K562 (cell line): ENCODE measurements at regions not wholly inside any gene's neighbourhood (a gene's known extent, or its start where the extent isn't known, plus 50 kb on each side); places are given as distances from the start of the nearest gene placed in this dataset.

Source experiments
- ATAC-seq: fragments of 200-7000 bp; cut with Tn5 transposase; 3 replicates; pipeline ENCODE4 v1.9.1; 2020; ENCODE audit warnings: moderate library complexity
- BruUV-seq: library from RNA; stranded (reverse); fragments of 400-500 nt; replicated peaks from 2 replicates; lab custom pipeline; 2021; lab: Mats Ljungman, UMichigan
- CTCF ChIA-PET: fragments of 300-600 bp; formaldehyde crosslinking; extraction: SDS; loops from one replicate; lab custom pipeline; 2021; ENCODE audit warnings: low intra/inter-chr PET ratio; lab: Yijun Ruan, JAX
- POLR2A ChIA-PET: fragments of 300-600, 350-650 bp; sonication (Branson Sonifier 250); formaldehyde crosslinking; extraction: SDS; loops from one replicate; lab custom pipeline; 2021; ENCODE audit warnings: antibody characterized with exemption, inconsistent platforms; lab: Yijun Ruan, JAX
- DNase-seq, 4 experiments: peaks; one replicate each; pipeline versions ENCODE4 v3.0.0 to v3.0.0-alpha.2; 2011 to 2018; ENCODE audit warnings: low spot score in 3 of 4, mixed read lengths in 3 of 4; ENCODE audit errors: extremely low read depth in 1 of 4
- FAIRE-seq: peaks from 2 replicates; lab custom pipeline; 2011; peaks lifted over from hg19 to GRCh38; lab: Jason Lieb, UNC
- H2AFZ ChIP-seq: 2 replicates; pipeline ENCODE4 v1.6.0; 2011; ENCODE audit warnings: low read depth, low read length, control low read depth, inconsistent platforms
- H3K27ac ChIP-seq: fragments of 200-600 bp; 3 replicates; pipeline ENCODE4 v1.8.0; 2011; ENCODE audit warnings: low read depth, mild to moderate bottlenecking, control low read depth, inconsistent platforms, low read length, moderate library complexity, mixed read lengths; ENCODE audit errors: extremely low read depth
- H3K27me3 ChIP-seq, 2 experiments: fragments of 300-600 bp in 1 of 2; 2 replicates in 1 of 2; 3 replicates in 1 of 2; pipeline versions ENCODE4 v1.6.0 to v1.8.0; 2011; ENCODE audit warnings: inconsistent platforms in 2 of 2, low read length in 2 of 2, mild to moderate bottlenecking in 1 of 2, mixed read lengths in 1 of 2, moderate library complexity in 1 of 2; ENCODE audit not compliant: control insufficient read depth in 2 of 2, insufficient read depth in 2 of 2
- H3K36me3 ChIP-seq: fragments of 300-600 bp; 3 replicates; pipeline ENCODE4 v1.8.0; 2011; ENCODE audit warnings: mild to moderate bottlenecking, low read length, inconsistent platforms; ENCODE audit not compliant: control insufficient read depth, insufficient read depth
- H3K4me1 ChIP-seq, 2 experiments: fragments of 200-600 bp in 1 of 2; replicated peaks in 1 of 2; 2 replicates in 1 of 2; 3 replicates in 1 of 2; pipeline versions ENCODE4 v1.5.1 to v1.8.0; 2011; ENCODE audit warnings: inconsistent platforms in 2 of 2, low read length in 2 of 2, mild to moderate bottlenecking in 1 of 2, mixed read lengths in 1 of 2, moderate library complexity in 1 of 2; ENCODE audit not compliant: control insufficient read depth in 2 of 2, insufficient read depth in 2 of 2
- H3K4me2 ChIP-seq: 2 replicates; pipeline ENCODE4 v1.6.1; 2011; ENCODE audit warnings: low read length, control low read depth, inconsistent platforms, mixed read lengths; ENCODE audit not compliant: insufficient read depth
- H3K4me3 ChIP-seq: fragments of 200-600 bp; sonication (generic), shearing (Covaris generic); 2 replicates; pipeline ENCODE4 v1.5.1; 2016; ENCODE audit warnings: control low read depth, inconsistent platforms
- H3K79me2 ChIP-seq: fragments of 200-600 bp; 3 replicates; pipeline ENCODE4 v1.8.0; 2011; ENCODE audit warnings: low read length, inconsistent platforms; ENCODE audit not compliant: control insufficient read depth, insufficient read depth
- H3K9ac ChIP-seq, 2 experiments: 2 replicates each; pipeline versions ENCODE4 v1.6.0 to v1.6.1; 2011; ENCODE audit warnings: low read depth in 2 of 2, low read length in 2 of 2, control low read depth in 1 of 2, inconsistent platforms in 1 of 2, mild to moderate bottlenecking in 1 of 2, mixed read lengths in 1 of 2; ENCODE audit not compliant: insufficient read depth in 1 of 2
- H3K9me1 ChIP-seq: one replicate; pipeline ENCODE4 v1.6.0; 2011; ENCODE audit warnings: inconsistent platforms, mild to moderate bottlenecking, low read length, moderate library complexity; ENCODE audit not compliant: control insufficient read depth, insufficient read depth
- H3K9me3 ChIP-seq: replicated peaks from 2 replicates; pipeline ENCODE4 v1.5.1; 2011; ENCODE audit warnings: low read depth, low read length, inconsistent platforms; ENCODE audit not compliant: control insufficient read depth, insufficient read depth
- H4K20me1 ChIP-seq: replicated peaks from 2 replicates; pipeline ENCODE4 v1.6.1; 2011; ENCODE audit warnings: low read length, inconsistent platforms, mixed read lengths; ENCODE audit not compliant: control insufficient read depth, insufficient read depth
- CBX2 ChIP-seq: fragments of 200-600 bp; sonication (generic); IDR thresholded peaks from one replicate; pipeline ENCODE4 v1.6.1; 2012; ENCODE audit warnings: mild to moderate bottlenecking, low read length, inconsistent platforms; ENCODE audit not compliant: insufficient read depth, poor library complexity, severe bottlenecking
- CHAMP1 ChIP-seq: fragments of 450-650 bp; IDR thresholded peaks from 2 replicates; pipeline ENCODE4 v1.6.1; 2016; ENCODE audit warnings: mild to moderate bottlenecking
- CREB5 ChIP-seq: fragments of 250-450 bp; sonication (Bioruptor Pico); IDR thresholded peaks from 2 replicates; pipeline ENCODE4 v1.5.0; 2020; ENCODE audit warnings: mild to moderate bottlenecking
- EZH2 ChIP-seq: IDR thresholded peaks from 2 replicates; pipeline ENCODE4 v1.6.1; 2012; ENCODE audit warnings: low read depth, mild to moderate bottlenecking, inconsistent platforms, low read length, borderline replicate concordance
- MTF1 ChIP-seq: fragments of 250-450 bp; sonication (Bioruptor Pico); IDR thresholded peaks from 2 replicates; pipeline ENCODE4 v1.9.0; 2021; ENCODE audit warnings: moderate library complexity, mild to moderate bottlenecking, inconsistent platforms, borderline replicate concordance
- MYC ChIP-seq, 2 experiments: fragments of 250-450 bp in 1 of 2; sonication (Bioruptor Pico) in 1 of 2; IDR thresholded peaks; 2 replicates each; pipeline versions ENCODE4 v1.5.1 to v1.6.1; 2012 to 2021; ENCODE audit warnings: low read depth in 2 of 2, borderline replicate concordance in 1 of 2, improper control_type of control experiment in 1 of 2, low read length in 1 of 2, mild to moderate bottlenecking in 1 of 2, moderate library complexity in 1 of 2
- NFXL1 ChIP-seq: fragments of 450-650 bp; formaldehyde crosslinking; IDR thresholded peaks from 2 replicates; pipeline ENCODE4 v1.4.0; 2021; ENCODE audit warnings: mild to moderate bottlenecking
- PHB2 ChIP-seq: fragments of 450-650 bp; IDR thresholded peaks from 2 replicates; pipeline ENCODE4 v1.6.1; 2017; ENCODE audit warnings: low read depth
- SP2 ChIP-seq: IDR thresholded peaks from 2 replicates; pipeline ENCODE4 v1.6.1; 2011; ENCODE audit warnings: mild to moderate bottlenecking, low read depth, low read length, moderate library complexity; ENCODE audit not compliant: poor library complexity, severe bottlenecking; ENCODE audit errors: extremely low read depth
- STAG1 ChIP-seq: sonication (generic); formaldehyde crosslinking; IDR thresholded peaks from 2 replicates; pipeline ENCODE4 v1.5.0; 2020; ENCODE audit warnings: missing genetic modification reagents, borderline replicate concordance
- TAL1 ChIP-seq: fragments of 450-650 bp; IDR thresholded peaks from 2 replicates; pipeline ENCODE4 v1.6.1; 2016; ENCODE audit warnings: mild to moderate bottlenecking
- THRAP3 ChIP-seq: fragments of 450-650 bp; IDR thresholded peaks from 2 replicates; pipeline ENCODE4 v1.6.1; 2016; ENCODE audit warnings: mild to moderate bottlenecking, inconsistent platforms, borderline replicate concordance
- XRCC5 ChIP-seq: fragments of 200-400 bp; formaldehyde crosslinking; IDR thresholded peaks from 2 replicates; pipeline ENCODE4 v1.6.1; 2017; ENCODE audit warnings: low read depth, mild to moderate bottlenecking, low read length
- ZNF239 ChIP-seq: fragments of 250-450 bp; sonication (Bioruptor Pico); IDR thresholded peaks from 2 replicates; pipeline ENCODE4 v1.4.0; 2020; ENCODE audit warnings: mild to moderate bottlenecking
- ZNF507 ChIP-seq: conservative IDR thresholded peaks from 2 replicates; pipeline ENCODE4 v1.6.1; 2017; ENCODE audit warnings: missing genetic modification characterization, missing compliant biosample characterization
- ZNF668 ChIP-seq: fragments of 250-450 bp; sonication (Bioruptor Pico); IDR thresholded peaks from 2 replicates; pipeline ENCODE4 v1.8.0; 2022; ENCODE audit warnings: mild to moderate bottlenecking, inconsistent platforms
- ZNF780A ChIP-seq: fragments of 250-450 bp; sonication (Bioruptor Pico); IDR thresholded peaks from 2 replicates; pipeline ENCODE4 v1.5.0; 2021; ENCODE audit warnings: mild to moderate bottlenecking
- WGBS: fragments of 100-300 bp; shearing (Covaris generic); methylation state at CpG from one replicate; pipeline ENCODE4 v1.1.6; 2016; ENCODE audit warnings: low coverage, mixed read lengths; ENCODE audit not compliant: insufficient coverage; ENCODE audit errors: missing lambda C conversion rate; 5-methylcytosine and 5-hydroxymethylcytosine counted together
- in situ Hi-C: fragments of 300-500 bp; cut with MboI; formaldehyde crosslinking; loops from 4 replicates; pipeline ENCODE4 v1.15.0; 2018; ENCODE audit warnings: inconsistent platforms, mixed read lengths
- intact Hi-C: fragments of 100-400 bp; cut with micrococcal nuclease; formaldehyde crosslinking; loops from 2 replicates; pipeline ENCODE4 v1.14.2; 2022
- TF ChIP-seq, protein P1 (sequence below): sonication (generic); formaldehyde crosslinking; IDR thresholded peaks from 2 replicates; pipeline ENCODE4 v1.8.0; 2022; ENCODE audit warnings: missing genetic modification reagents, mild to moderate bottlenecking, moderate library complexity, borderline replicate concordance

- POLR2A ChIA-PET = no interaction called here
- 0% methylated on average over 4 of the region's 4 CpGs for WGBS
- no peak for ATAC-seq
- TF ChIP-seq PHB2 (no peak), ZNF780A (CRISPR knock-in tag) (no peak), CBX2 (no peak), SP2 (no peak), MTF1 (CRISPR knock-in tag) (no peak), NFXL1 (CRISPR knock-in tag) (no peak), CHAMP1 (no peak), MYC (IDR thresholded peaks at IDR 0.05; ENCODE audit: low read depth, low read length) (no peak), MYC (CRISPR knock-in tag; IDR thresholded peaks at IDR 0.05; ENCODE audit: borderline replicate concordance, low read depth) (no peak), ZNF239 (CRISPR knock-in tag) (no peak), XRCC5 (no peak), EZH2 (no peak), THRAP3 (no peak), STAG1 (CRISPR knock-in tag) (no peak), ZNF668 (CRISPR knock-in tag) (no peak), ZNF507 (tag) (no peak), CREB5 (CRISPR knock-in tag) (no peak), TAL1 (no peak)
- TF ChIP-seq, protein P1, sequence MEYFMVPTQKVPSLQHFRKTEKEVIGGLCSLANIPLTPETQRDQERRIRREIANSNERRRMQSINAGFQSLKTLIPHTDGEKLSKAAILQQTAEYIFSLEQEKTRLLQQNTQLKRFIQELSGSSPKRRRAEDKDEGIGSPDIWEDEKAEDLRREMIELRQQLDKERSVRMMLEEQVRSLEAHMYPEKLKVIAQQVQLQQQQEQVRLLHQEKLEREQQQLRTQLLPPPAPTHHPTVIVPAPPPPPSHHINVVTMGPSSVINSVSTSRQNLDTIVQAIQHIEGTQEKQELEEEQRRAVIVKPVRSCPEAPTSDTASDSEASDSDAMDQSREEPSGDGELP (CRISPR knock-in tag) = no peak
- TF ChIP-seq, all 486 proteins: peak for 0
- no peak overlapping the region for H2AFZ ChIP-seq
- no peaks in the 10 kb centered on the region for H4K20me1 ChIP-seq
- H3K4me2 ChIP-seq = no peak overlapping the region
- DNase-seq = no peak
- H3K27me3 ChIP-seq = no peaks in the 10 kb centered on the region
- H3K9me1 ChIP-seq = no peaks in the 10 kb centered on the region
- FAIRE-seq = no peak
- no peaks in the 10 kb centered on the region for H3K36me3 ChIP-seq
- in situ Hi-C loops = no loop called here
- H3K4me3 ChIP-seq = no peak overlapping the region
- H3K27ac ChIP-seq = no peak overlapping the region
- H3K4me1 ChIP-seq = no peaks in the 10 kb centered on the region
- CTCF ChIA-PET = no interaction called here
- H3K9me3 ChIP-seq = no peaks in the 10 kb centered on the region; the same call in 1 of the 2 replicates
- H3K9ac ChIP-seq = no peak overlapping the region
- intact Hi-C loops = no loop called here
- no peaks in the 10 kb centered on the region for H3K79me2 ChIP-seq
- no TSS peak for BruUV-seq
Measured at GRCh38 chr1:81412954-81413353, 387.8 kb upstream of the ADGRL2 start.
